ENCODE measurements at regions not wholly inside any gene's neighbourhood (a gene's known extent, or its start where the extent isn't known, plus 50 kb on each side); places are given as distances from the start of the nearest gene placed in this dataset.

DNA sequence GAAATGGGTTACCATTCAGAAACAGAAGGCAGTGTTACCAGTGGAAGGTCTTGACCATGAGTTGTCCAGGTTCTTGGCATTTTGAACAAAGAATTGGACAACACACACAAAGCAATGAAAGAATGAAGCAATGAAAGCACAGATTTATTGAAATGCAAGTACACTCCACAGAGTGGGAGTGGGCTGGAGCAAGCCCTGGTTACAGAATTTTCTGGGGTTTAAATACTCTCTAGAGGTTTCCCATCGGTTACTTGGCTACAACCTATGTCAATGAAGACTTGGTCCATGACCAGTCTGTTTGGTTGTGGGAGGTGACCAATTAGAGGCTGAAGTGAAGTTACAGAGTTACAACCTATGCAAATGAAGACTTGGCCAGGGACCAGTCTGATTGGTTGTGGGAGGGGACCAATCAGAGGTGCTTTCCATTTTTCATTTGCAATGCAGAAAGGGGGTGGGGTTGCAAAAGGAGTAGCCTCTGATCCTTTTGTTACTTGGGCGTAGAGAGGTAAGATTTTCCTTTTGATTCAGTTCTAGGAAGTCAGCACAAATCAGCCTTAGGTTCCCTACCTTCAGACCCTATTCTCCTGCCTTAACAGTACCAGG, 71.7 kb upstream of the SPRY4 start:
- TF ChIP-seq POLR2AphosphoS5 (IDR thresholded peaks at IDR 0.05), result no peak
- TF ChIP-seq, protein P1, sequence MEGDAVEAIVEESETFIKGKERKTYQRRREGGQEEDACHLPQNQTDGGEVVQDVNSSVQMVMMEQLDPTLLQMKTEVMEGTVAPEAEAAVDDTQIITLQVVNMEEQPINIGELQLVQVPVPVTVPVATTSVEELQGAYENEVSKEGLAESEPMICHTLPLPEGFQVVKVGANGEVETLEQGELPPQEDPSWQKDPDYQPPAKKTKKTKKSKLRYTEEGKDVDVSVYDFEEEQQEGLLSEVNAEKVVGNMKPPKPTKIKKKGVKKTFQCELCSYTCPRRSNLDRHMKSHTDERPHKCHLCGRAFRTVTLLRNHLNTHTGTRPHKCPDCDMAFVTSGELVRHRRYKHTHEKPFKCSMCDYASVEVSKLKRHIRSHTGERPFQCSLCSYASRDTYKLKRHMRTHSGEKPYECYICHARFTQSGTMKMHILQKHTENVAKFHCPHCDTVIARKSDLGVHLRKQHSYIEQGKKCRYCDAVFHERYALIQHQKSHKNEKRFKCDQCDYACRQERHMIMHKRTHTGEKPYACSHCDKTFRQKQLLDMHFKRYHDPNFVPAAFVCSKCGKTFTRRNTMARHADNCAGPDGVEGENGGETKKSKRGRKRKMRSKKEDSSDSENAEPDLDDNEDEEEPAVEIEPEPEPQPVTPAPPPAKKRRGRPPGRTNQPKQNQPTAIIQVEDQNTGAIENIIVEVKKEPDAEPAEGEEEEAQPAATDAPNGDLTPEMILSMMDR (IDR thresholded peaks at IDR 0.05 in 8 of 11, conservative IDR thresholded peaks at IDR 0.05 in 3 of 11), result no peak
- TF ChIP-seq POLR2A (IDR thresholded peaks at IDR 0.05), result no peak
- 83 to 91% (median 90%) methylated on average over 2 of the region's 2 CpGs for WGBS, 5 donors
- no peaks in the 10 kb centered on the region for H3K36me3 ChIP-seq
- no peak overlapping the region for H3K4me3 ChIP-seq
- intact Hi-C loops (cut with DNase I; ENCODE audit: low total_unique reads), result no loop called here
- peaks cover 0 to 2% (median 0%) of the 10 kb centered on the region in 7 donors for H3K27me3 ChIP-seq (replicated peaks in 1 of 7)
- H3K27ac ChIP-seq, result no peak overlapping the region
- peaks cover 0 to 13% (median under 1%) of the 10 kb centered on the region in 6 donors for H3K4me1 ChIP-seq
- no peak for DNase-seq
- peaks cover 0 to 26% (median 18%) of the 10 kb centered on the region in 8 donors for H3K9me3 ChIP-seq

DNA sequence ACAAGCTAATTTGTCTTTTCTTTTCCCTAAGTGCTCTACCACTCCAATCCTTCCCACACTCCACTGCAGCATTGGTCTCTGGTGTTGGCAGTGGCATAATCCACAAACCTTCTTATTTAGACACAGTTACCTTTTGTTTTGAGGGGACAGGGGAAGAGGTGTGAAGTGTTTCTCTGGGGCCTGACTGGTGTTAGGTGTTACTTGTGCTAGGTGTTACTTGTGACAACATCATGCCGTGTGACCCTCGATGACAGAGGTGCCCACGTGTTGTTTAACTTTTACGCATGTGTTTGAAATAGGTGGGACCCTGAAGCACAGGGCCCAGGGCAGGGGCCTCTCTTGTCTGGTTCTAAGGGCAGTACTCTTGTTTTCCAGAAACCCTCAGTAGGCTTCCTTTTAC, 70.5 kb upstream of the SPRY4 start:
- no peaks in the 10 kb centered on the region for H3K36me3 ChIP-seq
- no peak overlapping the region for H3K27ac ChIP-seq
- H3K4me3 ChIP-seq, result no peak overlapping the region
- intact Hi-C loops (cut with DNase I; ENCODE audit: low total_unique reads), result no loop called here
- peaks cover 0 to 26% (median 18%) of the 10 kb centered on the region in 8 donors for H3K9me3 ChIP-seq
- H3K27me3 ChIP-seq (replicated peaks in 1 of 7), result peaks cover 0 to 14% (median 0%) of the 10 kb centered on the region in 7 donors
- 62 to 85% (median 77%) methylated on average over 4 of the region's 4 CpGs for WGBS, 5 donors
- TF ChIP-seq POLR2AphosphoS5 (IDR thresholded peaks at IDR 0.05) (no peak), POLR2A (IDR thresholded peaks at IDR 0.05) (no peak)
- TF ChIP-seq, protein P1 (IDR thresholded peaks at IDR 0.05 in 8 of 11, conservative IDR thresholded peaks at IDR 0.05 in 3 of 11), result no peak
- DNase-seq, result no peak
- peaks cover 0 to 12% (median 6%) of the 10 kb centered on the region in 6 donors for H3K4me1 ChIP-seq

DNA sequence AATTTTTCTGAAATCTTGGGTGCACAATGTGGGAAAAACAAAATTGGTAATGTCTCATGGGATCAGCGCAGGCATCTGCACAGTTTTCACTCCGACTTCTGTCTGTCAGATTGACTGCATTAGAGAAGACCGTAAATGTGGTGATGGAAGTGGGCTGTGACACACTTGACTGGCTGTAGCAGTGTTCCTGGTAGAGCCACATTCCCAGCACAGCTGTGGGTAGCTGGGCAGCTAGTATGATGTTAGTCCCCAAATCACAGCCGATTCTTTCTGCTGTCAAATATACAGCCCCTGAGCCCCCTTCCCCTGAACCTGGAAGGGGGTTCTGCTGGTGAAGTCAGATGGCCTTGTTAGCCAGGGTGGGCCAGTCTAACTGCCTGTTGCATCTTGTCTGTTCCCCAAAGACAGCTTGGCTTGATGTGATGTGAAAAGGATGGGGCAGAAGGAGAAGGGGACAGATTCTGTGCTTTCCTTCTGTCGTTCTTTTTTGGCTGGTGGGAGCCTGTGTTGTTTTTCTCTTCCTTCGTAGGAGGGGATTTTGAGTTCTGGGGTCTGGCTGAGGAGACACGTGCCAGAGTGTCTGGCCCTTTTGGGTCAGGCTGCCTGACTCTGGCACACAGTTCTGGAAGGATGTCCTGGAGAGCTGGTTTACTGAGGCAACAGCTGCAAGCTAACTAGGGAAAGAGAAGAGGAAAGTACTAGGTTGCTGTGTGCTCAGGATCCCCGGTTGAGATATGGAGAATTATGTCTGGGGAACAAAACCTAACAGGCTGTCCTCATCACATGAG, 66.4 kb upstream of the SPRY4 start:
- no peak for TF ChIP-seq POLR2A (IDR thresholded peaks at IDR 0.05)
- no peak for TF ChIP-seq POLR2AphosphoS5 (IDR thresholded peaks at IDR 0.05)
- TF ChIP-seq, protein P1 (IDR thresholded peaks at IDR 0.05 in 8 of 11, conservative IDR thresholded peaks at IDR 0.05 in 3 of 11), result no peak
- Histone ChIP-seq H3K9me3 (peaks cover 0 to 13% (median 6%) of the 10 kb centered on the region in 8 donors), H3K27me3 (replicated peaks in 1 of 7) (peaks cover 0 to 17% (median 0%) of the 10 kb centered on the region in 7 donors), H3K4me3 (no peak overlapping the region), H3K27ac (peak overlapping the region in 7 of 8 donors; percentile 2 to 69 (median 60)), H3K36me3 (no peaks in the 10 kb centered on the region), H3K4me1 (peaks cover 0 to 47% (median 20%) of the 10 kb centered on the region in 6 donors)
- intact Hi-C loops (cut with DNase I; ENCODE audit: low total_unique reads), result no loop called here
- WGBS, 5 donors, result 72 to 84% (median 80%) methylated on average over 7 to 8 of the region's 8 CpGs
- DNase-seq, result no peak

DNA sequence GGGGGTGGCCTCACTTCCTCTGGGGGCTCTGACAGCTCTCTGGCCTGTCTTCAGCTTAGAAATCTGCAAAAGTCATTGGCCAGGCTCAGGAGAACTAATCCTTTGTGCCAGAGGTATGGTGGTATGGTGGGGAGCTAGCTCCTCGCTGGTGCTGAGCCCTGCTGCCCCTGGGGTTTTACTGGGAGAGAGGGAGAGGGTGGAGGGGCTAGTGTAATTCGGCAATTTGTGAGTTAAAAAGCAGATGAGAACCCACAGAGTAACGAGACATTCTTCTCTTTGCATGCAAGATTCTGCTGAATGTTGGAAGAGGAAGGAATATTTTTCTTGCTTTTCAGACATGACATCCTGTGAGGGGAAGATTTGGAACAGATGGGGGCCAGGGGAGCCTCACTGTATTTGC, 65.5 kb upstream of the SPRY4 start:
- peak overlapping the region in 6 of 8 donors; percentile 5 to 69 (median 61) for H3K27ac ChIP-seq
- peaks cover 0 to 4% (median 0%) of the 10 kb centered on the region in 8 donors for H3K9me3 ChIP-seq
- H3K36me3 ChIP-seq, result no peaks in the 10 kb centered on the region
- H3K4me3 ChIP-seq, result no peak overlapping the region
- DNase-seq, result no peak
- peaks cover 0 to 47% (median 20%) of the 10 kb centered on the region in 6 donors for H3K4me1 ChIP-seq
- peaks cover 0 to 17% (median 0%) of the 10 kb centered on the region in 7 donors for H3K27me3 ChIP-seq (replicated peaks in 1 of 7)
- no peak for TF ChIP-seq POLR2A (IDR thresholded peaks at IDR 0.05)
- TF ChIP-seq, protein P1 (IDR thresholded peaks at IDR 0.05 in 8 of 11, conservative IDR thresholded peaks at IDR 0.05 in 3 of 11), result no peak
- no peak for TF ChIP-seq POLR2AphosphoS5 (IDR thresholded peaks at IDR 0.05)
- intact Hi-C loops (cut with DNase I; ENCODE audit: low total_unique reads), result no loop called here
- 5 to 19% (median 9%) methylated on average over 3 of the region's 3 CpGs for WGBS, 5 donors
